Body of pancreas (tissue), 4 donors: ENCODE measurements at regions not wholly inside any gene's neighbourhood (a gene's known extent, or its start where the extent isn't known, plus 50 kb on each side); places are given as distances from the start of the nearest gene placed in this dataset.

ENCODE experiments used
- ATAC-seq: fragments of 150-250 bp; one replicate; pipeline ENCODE4 v1.9.1; 2016
- DNase-seq, 4 donors: peaks; one replicate each; pipeline ENCODE4 v3.0.0-alpha.2; 2019
- H3K27ac ChIP-seq, 4 donors: fragments of 200-600 bp; sonication (generic); 1 replicate in 3 of 4; 2 replicates in 1 of 4; pipeline versions ENCODE4 v1.5.1 to v1.6.1; 2016 to 2019; ENCODE audit warnings: mild to moderate bottlenecking in 1 of 4, mixed read lengths in 1 of 4, moderate library complexity in 1 of 4
- H3K27me3 ChIP-seq, 2 donors: fragments of 200-600 bp; sonication (generic); one replicate each; pipeline ENCODE4 v1.6.0; 2016; ENCODE audit warnings: mild to moderate bottlenecking in 1 of 2
- H3K36me3 ChIP-seq, 2 donors: fragments of 200-600 bp; sonication (generic); replicated peaks in 1 of 2; 2 replicates each; pipeline ENCODE4 v1.5.1; 2016; ENCODE audit warnings: low read depth in 2 of 2; ENCODE audit not compliant: insufficient read depth in 1 of 2
- H3K4me1 ChIP-seq: fragments of 200-600 bp; sonication (generic); one replicate; pipeline ENCODE4 v1.6.0; 2016
- H3K4me3 ChIP-seq, 2 donors: fragments of 200-600 bp; sonication (generic); 1 replicate in 1 of 2; 2 replicates in 1 of 2; pipeline ENCODE4 v1.5.1; 2016 to 2019
- H3K9me3 ChIP-seq, 3 donors: fragments of 200-600 bp; sonication (generic); 1 replicate in 2 of 3; 2 replicates in 1 of 3; pipeline ENCODE4 v1.5.1; 2016
- CTCF ChIP-seq, 7 experiments: fragments of 450-650 bp in 4 of 7; fragments of 200-600 bp in 3 of 7; sonication (generic) in 3 of 7; IDR thresholded peaks; one replicate each; pipeline ENCODE4 v1.5.1; 2016 to 2019; ENCODE audit warnings: antibody characterized with exemption in 7 of 7
- POLR2A ChIP-seq, 3 donors: fragments of 450-650 bp; IDR thresholded peaks; one replicate each; pipeline ENCODE4 v1.6.1; 2016; ENCODE audit warnings: antibody characterized with exemption in 3 of 3, mild to moderate bottlenecking in 2 of 3
- WGBS, 2 donors: methylation state at CpG; one replicate each; pipeline ENCODE4 v1.1.5; 2017; 5-methylcytosine and 5-hydroxymethylcytosine counted together
- intact Hi-C: fragments of 100-400 bp; cut with DNase I; formaldehyde crosslinking; loops from one replicate; pipeline ENCODE4 v1.15.1; 2023

GRCh38 chr6:163906006-163906710 is 491.6 kb downstream of the QKI start:
- DNase-seq (peak in 1 of 4 donors; percentile 13), ATAC-seq (peak; percentile 72)
- no peak for TF ChIP-seq CTCF (IDR thresholded peaks at IDR 0.05)
- no peak for TF ChIP-seq POLR2A (IDR thresholded peaks at IDR 0.05)
- Histone ChIP-seq H3K27ac (peak overlapping the region in 3 of 4 donors; percentile 20 to 58 (median 50)), H3K27me3 (no peaks in the 10 kb centered on the region), H3K4me1 (no peaks in the 10 kb centered on the region), H3K4me3 (no peak overlapping the region), H3K36me3 (no peaks in the 10 kb centered on the region), H3K9me3 (no peaks in the 10 kb centered on the region)
- intact Hi-C loops: no loop called here
- 46 to 52% methylated on average over 8 of the region's 8 CpGs for WGBS, 2 donors

GRCh38 chr6:163904186-163904585 is 489.7 kb downstream of the QKI start:
- Histone ChIP-seq H3K27ac (no peak overlapping the region), H3K36me3 (no peaks in the 10 kb centered on the region), H3K9me3 (no peaks in the 10 kb centered on the region), H3K4me1 (no peaks in the 10 kb centered on the region), H3K27me3 (no peaks in the 10 kb centered on the region), H3K4me3 (no peak overlapping the region)
- TF ChIP-seq CTCF (IDR thresholded peaks at IDR 0.05): no peak
- TF ChIP-seq POLR2A (IDR thresholded peaks at IDR 0.05): no peak
- ATAC-seq: no peak
- WGBS, 2 donors: 35 to 44% methylated on average over 7 of the region's 7 CpGs
- DNase-seq: no peak
- intact Hi-C loops: no loop called here

GRCh38 chr6:163903541-163903940 is 489.0 kb downstream of the QKI start:
- H3K4me3 ChIP-seq: no peak overlapping the region
- TF ChIP-seq CTCF (IDR thresholded peaks at IDR 0.05) (no peak), POLR2A (IDR thresholded peaks at IDR 0.05) (no peak)
- no peaks in the 10 kb centered on the region for H3K9me3 ChIP-seq
- 73 to 75% methylated on average over 8 of the region's 8 CpGs for WGBS, 2 donors
- intact Hi-C loops: no loop called here
- no peaks in the 10 kb centered on the region for H3K4me1 ChIP-seq
- H3K27ac ChIP-seq: no peak overlapping the region
- DNase-seq (no peak), ATAC-seq (no peak)
- no peaks in the 10 kb centered on the region for H3K36me3 ChIP-seq
- no peaks in the 10 kb centered on the region for H3K27me3 ChIP-seq

- TF ChIP-seq CTCF (IDR thresholded peaks at IDR 0.05): no peak
- WGBS, 2 donors: 75 to 82% methylated on average over 8 of the region's 8 CpGs
- H3K4me3 ChIP-seq: no peak overlapping the region
These were observed 488.5 kb downstream of the QKI start for GRCh38 chr6:163902993-163903392.

GRCh38 chr6:163901681-163902080 is 487.2 kb downstream of the QKI start:
- no peak for ATAC-seq
- Histone ChIP-seq H3K36me3 (no peaks in the 10 kb centered on the region), H3K4me1 (no peaks in the 10 kb centered on the region), H3K27me3 (no peaks in the 10 kb centered on the region), H3K4me3 (no peak overlapping the region), H3K27ac (no peak overlapping the region), H3K9me3 (no peaks in the 10 kb centered on the region)
- TF ChIP-seq CTCF (IDR thresholded peaks at IDR 0.05): no peak
- no peak for TF ChIP-seq POLR2A (IDR thresholded peaks at IDR 0.05)
- WGBS, 2 donors: 80 to 81% methylated on average over 5 of the region's 5 CpGs
- no peak for DNase-seq
- intact Hi-C loops: no loop called here

More at GRCh38 chr6:163902993-163903392, 488.5 kb downstream of the QKI start:
- intact Hi-C loops: no loop called here
- H3K4me1 ChIP-seq: no peaks in the 10 kb centered on the region
- H3K9me3 ChIP-seq: no peaks in the 10 kb centered on the region
- ATAC-seq (no peak), DNase-seq (no peak)
- no peak overlapping the region for H3K27ac ChIP-seq
- H3K27me3 ChIP-seq: no peaks in the 10 kb centered on the region
- no peaks in the 10 kb centered on the region for H3K36me3 ChIP-seq
